HG02970 (cell line): ENCODE measurements at regions not wholly inside any gene's neighbourhood (a gene's known extent, or its start where the extent isn't known, plus 50 kb on each side); places are given as distances from the start of the nearest gene placed in this dataset.
"Not testable (repeated sequence)": the region's sequence is repeated elsewhere in the genome, so short reads cannot be mapped to it uniquely, and the experiment has no call there.

Experiments used
- ATAC-seq: cut with Tn5 transposase; IDR thresholded peaks from one replicate; pipeline ENCODE4 v1.9.1; 2021; ENCODE audit warnings: mild to moderate bottlenecking, moderate library complexity, moderate number of reproducible peaks; ENCODE audit not compliant: unreplicated experiment, low FRiP score

GRCh38 chr5:8826508-8826907, 719.4 kb downstream of the SEMA5A start:
- no peak for ATAC-seq

GRCh38 chr5:8827696-8828095, 718.2 kb downstream of the SEMA5A start:
- no peak for ATAC-seq

GRCh38 chr5:8828596-8829322, 717.1 kb downstream of the SEMA5A start:
- ATAC-seq: no peak

DNA sequence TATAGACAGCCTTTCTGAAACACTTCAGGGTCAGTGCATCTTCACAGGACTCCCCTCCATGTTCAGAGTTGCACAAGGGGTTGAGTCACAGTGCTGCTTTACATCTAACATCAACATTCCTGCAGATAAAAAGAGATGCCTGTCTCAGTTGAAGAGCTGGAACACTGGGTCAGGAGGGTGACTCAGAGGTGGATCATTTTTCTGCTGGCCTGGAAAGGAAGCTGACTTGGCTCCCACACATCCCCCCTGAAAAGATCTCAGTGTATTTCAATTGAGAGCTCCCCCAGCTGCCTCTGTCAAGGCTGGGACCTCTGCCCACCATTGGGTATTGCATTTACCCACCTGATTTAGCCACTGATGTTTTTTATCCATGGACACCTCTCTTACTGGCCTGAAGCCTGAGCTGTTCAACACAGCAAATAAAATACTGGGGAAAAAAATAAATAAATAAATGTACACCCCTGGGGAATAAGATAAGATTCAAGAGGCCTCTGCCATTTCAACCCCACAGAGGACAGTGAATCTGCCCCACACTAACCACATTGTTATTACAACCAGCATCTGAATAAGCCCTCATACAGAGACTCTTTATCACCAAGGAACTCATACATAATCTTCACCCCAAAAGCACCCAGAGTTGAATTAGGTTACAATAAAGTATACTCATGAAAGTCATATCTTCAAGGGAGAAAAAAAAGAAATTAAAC, 716.4 kb downstream of the SEMA5A start:
- no peak for ATAC-seq

GRCh38 chr5:8831251-8831650, 714.6 kb downstream of the SEMA5A start:
- no peak for ATAC-seq

- no peak for ATAC-seq
Measured at GRCh38 chr5:8831854-8832253, 714.0 kb downstream of the SEMA5A start.

DNA sequence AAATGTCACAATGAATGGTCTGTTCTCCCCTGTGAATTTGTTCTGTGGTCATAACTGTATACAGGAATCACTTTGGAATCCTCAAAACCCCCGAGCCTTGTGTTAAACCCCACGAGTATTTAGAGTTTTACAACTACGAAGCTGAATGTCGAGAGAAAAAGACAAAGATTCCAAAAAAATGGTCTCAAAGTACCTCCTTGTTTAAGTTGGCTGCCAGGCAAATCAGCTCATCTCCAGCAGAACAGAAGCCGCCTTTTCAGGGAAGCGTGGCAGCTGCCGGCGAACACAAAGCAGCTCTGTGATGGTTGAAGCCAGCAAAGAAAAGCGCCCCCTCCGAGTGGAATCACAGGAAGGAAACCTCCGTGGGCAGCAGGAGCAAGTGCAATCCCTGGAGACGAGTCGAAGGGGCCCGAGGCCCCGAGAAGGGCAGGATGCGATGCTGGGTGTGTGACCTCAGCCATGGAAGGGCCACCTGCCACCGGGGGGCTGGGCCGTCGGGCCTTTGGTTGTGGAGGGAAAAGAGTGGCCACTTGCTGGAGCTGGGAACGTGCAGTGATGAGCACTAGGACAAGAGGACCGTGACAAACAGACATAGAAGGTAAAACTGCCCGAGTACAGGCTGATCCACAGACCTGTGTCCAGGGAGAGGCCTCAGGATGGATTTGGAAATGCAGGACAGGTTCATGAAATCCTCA, 706.4 kb downstream of the SEMA5A start:
- no peak for ATAC-seq

DNA sequence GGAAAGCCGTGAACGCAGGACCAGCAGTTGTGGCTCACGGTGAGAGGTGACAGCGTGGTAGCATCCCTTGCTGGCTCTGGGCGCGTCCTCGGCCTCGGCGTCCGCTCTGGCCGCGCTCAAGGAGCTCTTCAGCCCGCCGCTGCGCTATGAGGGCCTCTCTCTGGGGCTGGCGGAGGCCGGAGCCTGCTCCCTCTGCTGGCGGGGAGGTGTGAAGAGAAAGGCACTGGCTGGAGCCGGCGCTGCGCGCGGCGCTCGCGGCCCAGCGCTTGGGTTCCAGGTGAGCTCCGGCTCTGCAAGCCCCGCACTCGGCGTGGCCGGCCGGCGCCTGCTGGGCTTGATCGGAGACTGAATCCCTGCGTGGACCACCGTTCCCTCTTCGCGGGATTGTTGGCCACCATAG, 705.6 kb downstream of the SEMA5A start:
- ATAC-seq: no peak

GRCh38 chr5:8840746-8841145, 705.1 kb downstream of the SEMA5A start:
- not testable (repeated sequence) for ATAC-seq

DNA sequence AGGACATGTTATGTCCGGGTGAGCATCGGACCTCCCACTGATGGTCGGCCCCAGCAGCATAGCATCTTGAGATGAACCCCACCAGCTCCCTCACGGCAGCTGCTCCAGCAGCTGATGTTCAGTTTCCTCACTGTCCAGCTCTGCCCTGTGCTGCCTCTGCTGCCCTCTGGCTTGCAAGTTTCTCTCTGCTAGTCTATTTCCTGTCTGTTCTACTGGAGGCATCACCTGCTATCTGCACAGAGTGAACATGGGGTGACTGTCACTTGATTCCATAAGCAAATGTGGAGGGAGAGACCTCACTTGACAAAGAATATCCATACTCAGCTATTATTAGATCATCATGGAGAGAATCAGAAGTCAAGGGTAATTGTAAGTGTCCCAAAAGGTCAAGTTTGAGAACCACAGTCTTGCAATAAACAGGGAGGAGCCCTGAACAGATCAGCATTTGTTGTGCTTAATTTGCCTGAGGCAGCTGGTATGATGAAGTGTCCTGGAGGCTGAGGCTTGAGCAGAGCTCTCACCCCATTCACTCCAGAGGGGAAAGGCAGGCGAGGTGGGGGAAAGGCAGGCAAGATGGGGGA, 702.8 kb downstream of the SEMA5A start:
- ATAC-seq: no peak

DNA sequence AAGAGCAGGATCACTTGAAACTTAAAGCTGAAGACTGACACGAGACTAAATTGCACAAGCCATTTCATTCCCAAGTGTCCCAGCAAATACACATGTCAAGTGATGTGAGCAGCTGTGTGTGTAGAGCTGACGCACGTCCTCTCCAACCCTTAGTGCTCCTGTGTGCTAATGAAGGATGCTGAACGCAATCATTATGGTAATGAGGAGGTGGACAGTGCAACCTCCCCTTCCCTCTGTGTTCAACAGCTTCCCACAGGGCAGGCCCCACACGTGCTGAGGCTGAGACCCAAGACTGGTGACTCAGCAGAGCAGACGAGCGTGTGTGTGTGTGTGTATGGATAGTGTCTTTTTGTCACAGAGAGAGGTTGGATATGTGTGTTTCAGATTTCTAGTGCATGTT, 702.1 kb downstream of the SEMA5A start:
- ATAC-seq: no peak

GRCh38 chr5:8844206-8844605, 701.7 kb downstream of the SEMA5A start:
- ATAC-seq: no peak

- ATAC-seq: no peak
Measured at GRCh38 chr5:8844847-8845246, 701.0 kb downstream of the SEMA5A start.

DNA sequence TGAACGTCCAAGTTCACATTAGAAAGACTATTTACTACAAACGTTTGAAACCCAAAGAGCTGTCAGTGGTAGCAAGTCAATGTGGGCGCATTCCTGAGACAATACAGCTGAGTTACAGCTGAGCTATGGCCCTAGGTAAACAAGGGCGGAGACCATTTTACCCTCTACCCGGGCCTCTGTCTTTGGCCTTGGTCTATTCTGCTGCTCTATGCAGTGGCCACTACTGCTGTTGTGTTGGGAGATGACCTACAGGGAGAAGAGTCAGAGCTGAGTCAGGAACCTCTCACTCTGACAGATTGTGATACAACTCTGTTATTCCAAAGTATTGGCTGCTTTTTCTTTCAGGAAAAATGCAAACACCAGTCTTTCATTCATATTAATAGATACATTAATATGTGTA, 700.6 kb downstream of the SEMA5A start:
- ATAC-seq: no peak

DNA sequence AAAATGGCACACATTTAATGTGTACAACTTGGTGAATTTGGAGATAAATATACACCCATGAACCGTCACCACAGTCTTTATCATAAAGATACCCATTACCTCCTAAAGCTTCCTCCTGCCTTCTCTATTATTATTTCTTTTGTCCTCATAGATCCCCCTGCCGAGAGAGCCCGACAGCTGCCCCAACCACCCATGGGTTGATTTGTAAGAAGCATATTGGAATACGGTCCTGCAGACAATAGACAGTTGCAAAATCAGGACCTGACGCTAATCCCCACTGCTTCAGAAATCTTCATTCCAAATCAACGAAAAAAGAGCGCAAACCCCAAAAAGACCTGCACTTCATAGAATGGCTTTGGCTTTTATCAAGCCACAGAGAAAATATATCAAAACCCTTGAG, 697.5 kb downstream of the SEMA5A start:
- ATAC-seq: no peak

DNA sequence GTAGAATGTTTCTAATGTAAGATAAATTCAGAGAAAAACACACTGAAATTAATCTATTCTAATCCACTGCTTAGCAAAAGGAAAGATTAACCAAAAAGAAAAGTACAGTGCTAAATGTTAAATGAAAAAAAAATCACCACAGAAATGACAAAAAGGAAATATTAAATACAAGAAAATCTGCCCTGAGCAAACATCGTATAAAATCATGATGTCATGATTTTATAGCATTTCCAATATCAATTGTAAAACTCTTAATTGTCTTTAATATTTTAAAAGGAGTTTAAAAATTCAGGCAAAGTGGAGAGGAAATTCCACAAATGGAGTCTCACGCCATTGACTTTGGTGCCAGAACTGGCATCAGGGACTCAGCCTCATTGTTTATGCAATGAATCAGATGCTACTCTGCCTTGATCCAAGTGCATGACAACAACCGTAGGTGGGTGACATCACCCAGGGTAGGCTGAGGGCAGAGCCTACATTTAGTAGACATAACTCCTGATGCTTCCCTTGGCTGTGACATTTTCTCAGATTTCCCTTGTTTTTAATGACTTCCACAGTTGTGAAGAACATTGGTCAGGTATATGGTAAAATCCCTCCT, 696.8 kb downstream of the SEMA5A start:
- ATAC-seq: no peak

GRCh38 chr5:8851101-8851500, 694.8 kb downstream of the SEMA5A start:
- ATAC-seq: no peak

DNA sequence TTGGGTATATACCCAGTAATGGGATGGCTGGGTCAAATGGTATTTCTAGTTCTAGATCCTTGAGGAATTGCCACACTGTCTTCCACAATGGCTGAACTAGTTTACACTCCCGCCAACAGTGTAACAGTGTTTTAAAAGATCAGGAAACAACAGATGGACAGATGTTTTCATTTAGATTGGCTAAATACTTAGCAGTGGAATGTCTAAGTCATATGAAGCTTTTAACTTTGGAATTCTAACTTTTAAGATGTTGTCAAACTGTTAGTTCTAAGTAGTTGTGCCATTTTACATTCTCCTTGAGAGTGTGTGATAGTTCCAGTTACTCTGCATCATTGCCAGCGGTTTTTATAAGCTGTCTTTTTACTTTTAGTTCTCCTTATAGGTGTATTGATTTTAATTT, 688.8 kb downstream of the SEMA5A start:
- ATAC-seq: no peak

DNA sequence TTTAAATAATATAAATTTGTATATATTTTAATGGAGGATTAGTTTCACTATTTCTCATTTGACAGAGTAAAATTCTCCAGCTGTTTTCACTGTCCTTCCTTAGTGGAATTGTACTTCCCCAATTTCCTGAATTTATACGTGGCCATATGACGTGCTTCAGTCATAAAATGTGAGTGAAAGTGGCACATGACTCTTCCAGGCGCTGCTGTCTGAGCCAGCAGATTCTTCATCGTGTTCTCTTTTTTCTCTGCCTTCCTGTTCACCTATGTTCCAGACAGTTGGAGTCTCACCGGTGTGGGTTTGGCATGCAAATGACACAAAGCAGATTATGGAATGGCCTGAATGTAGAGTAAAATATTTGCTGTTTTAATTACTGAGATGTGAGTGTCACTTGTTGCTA, 684.1 kb downstream of the SEMA5A start:
- ATAC-seq: no peak

DNA sequence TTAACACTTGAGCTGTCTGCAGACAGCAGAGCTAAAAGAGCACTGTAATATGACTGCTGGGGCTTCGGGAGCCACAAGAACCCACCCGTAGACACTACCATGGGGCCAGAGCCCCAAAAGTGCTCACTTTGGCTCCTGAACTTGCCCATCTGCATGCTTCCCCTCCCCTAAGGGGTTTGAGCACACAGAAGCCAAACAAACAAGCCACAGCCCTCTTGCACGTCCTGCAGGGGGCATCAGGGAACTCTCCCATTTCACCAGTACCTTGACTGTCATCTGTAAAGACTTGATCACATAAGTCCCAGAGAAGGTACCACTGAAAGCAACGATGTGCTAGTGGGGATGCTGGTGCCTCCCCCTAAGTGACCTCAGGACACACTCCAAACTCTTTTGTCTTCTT, 681.8 kb downstream of the SEMA5A start:
- ATAC-seq: no peak

GRCh38 chr5:8865266-8865665, 680.6 kb downstream of the SEMA5A start:
- no peak for ATAC-seq
